A673 (cell line): ENCODE measurements at regions not wholly inside any gene's neighbourhood (a gene's known extent, or its start where the extent isn't known, plus 50 kb on each side); places are given as distances from the start of the nearest gene placed in this dataset.

Experiments used
- CTCF ChIP-seq: fragments of 300-800, 200-600 bp; sonication (generic); conservative IDR thresholded peaks from 2 replicates; pipeline ENCODE4 v1.5.1; 2017; ENCODE audit warnings: low read depth, mild to moderate bottlenecking, antibody characterized with exemption, low read length, moderate library complexity, mixed read lengths
- EZH2 ChIP-seq: fragments of 200-600 bp; sonication (generic); IDR thresholded peaks from 2 replicates; pipeline ENCODE4 v1.6.1; 2017; ENCODE audit warnings: borderline replicate concordance, low read depth, mild to moderate bottlenecking, mixed read lengths, antibody characterized with exemption, low read length; ENCODE audit not compliant: poor library complexity, severe bottlenecking

GRCh38 chr22:47335460-47335859 is 573.0 kb downstream of the TBC1D22A start:
- TF ChIP-seq CTCF (no peak), EZH2 (no peak)
